SK-N-MC (cell line): ENCODE measurements at regions not wholly inside any gene's neighbourhood (a gene's known extent, or its start where the extent isn't known, plus 50 kb on each side); places are given as distances from the start of the nearest gene placed in this dataset.

ENCODE experiments used
- DNase-seq: peaks from one replicate; pipeline ENCODE4 v3.0.0-alpha.2; 2011; ENCODE audit warnings: low read depth, low spot score
- H3K27ac ChIP-seq: fragments of 200-600 bp; sonication (generic); 2 replicates; pipeline ENCODE4 v1.5.1; 2016; ENCODE audit warnings: mixed run types
- H3K36me3 ChIP-seq: fragments of 200-600 bp; sonication (generic); 2 replicates; pipeline ENCODE4 v1.6.1; 2017; ENCODE audit warnings: antibody characterized with exemption, low read length, mixed read lengths; ENCODE audit not compliant: insufficient read depth
- H3K4me3 ChIP-seq: fragments of 200-600 bp; sonication (generic); 2 replicates; pipeline ENCODE4 v1.5.1; 2016
- H3K9ac ChIP-seq: fragments of 200-600 bp; sonication (generic); 2 replicates; pipeline ENCODE4 v1.8.0; 2017; ENCODE audit warnings: mixed run types, mixed read lengths; ENCODE audit not compliant: insufficient read length
- H3K9me3 ChIP-seq: fragments of 200-600 bp; sonication (generic); 2 replicates; pipeline ENCODE4 v1.6.1; 2017; ENCODE audit warnings: low read depth, mild to moderate bottlenecking, antibody characterized with exemption, low read length, moderate library complexity, mixed read lengths
- EZH2 ChIP-seq: fragments of 200-600 bp; sonication (generic); IDR thresholded peaks from one replicate; pipeline ENCODE4 v1.6.1; 2017; ENCODE audit warnings: antibody characterized with exemption
- FOXP2 ChIP-seq: optimal IDR thresholded peaks from 2 replicates; pipeline ENCODE3; 2011; ENCODE audit warnings: mild to moderate bottlenecking, moderate library complexity; ENCODE audit not compliant: insufficient read depth; ENCODE audit errors: extremely low read length, control extremely low read depth
- POLR2AphosphoS5 ChIP-seq: IDR thresholded peaks from 2 replicates; pipeline ENCODE4 v1.6.1; 2012; ENCODE audit warnings: mild to moderate bottlenecking, low read depth, low read length, borderline replicate concordance

DNA sequence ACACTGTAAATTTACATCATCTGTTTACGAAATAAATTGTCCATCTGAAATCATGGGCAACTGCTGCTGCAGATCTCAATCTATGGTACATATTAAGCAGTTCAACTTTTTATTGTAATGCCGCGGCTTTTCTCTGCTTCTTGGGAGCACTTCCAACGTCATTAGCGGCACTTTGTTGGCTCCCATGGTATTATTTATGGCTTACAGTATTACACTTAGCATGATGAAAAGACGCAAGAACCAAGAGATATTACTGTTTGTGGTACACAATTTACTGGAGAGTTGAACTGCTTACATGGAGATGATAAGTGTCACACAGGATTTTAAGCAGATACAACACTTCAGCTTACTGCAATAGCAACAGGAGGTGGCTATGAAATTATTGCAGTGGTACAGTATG lies 442.1 kb downstream of the PCDH20 start:
- Histone ChIP-seq H3K9ac (no peak overlapping the region), H3K9me3 (no peaks in the 10 kb centered on the region), H3K27ac (no peak overlapping the region), H3K4me3 (no peak overlapping the region), H3K36me3 (no peaks in the 10 kb centered on the region)
- TF ChIP-seq POLR2AphosphoS5: no peak
- TF ChIP-seq FOXP2: no peak
- TF ChIP-seq EZH2: no peak
- DNase-seq: no peak

DNA sequence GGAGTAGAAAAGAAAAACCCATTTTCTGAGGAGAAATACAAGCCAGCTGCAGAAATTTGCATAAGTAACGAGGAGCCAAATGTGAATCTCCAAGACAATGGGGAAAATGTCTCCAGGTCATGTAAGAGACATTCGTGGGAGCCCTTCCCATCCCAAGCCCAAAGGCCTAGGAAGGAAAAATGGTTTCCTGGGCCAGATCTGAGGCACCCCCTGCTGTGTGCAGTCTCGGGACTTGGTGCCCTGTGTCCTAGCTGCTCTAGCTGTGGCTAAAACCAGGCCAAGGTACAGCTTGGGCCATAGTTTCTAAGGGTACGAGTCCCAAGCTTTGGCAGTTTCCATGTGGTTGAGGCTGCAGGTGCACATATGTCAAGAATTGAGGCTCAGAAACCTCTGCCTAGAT lies 444.9 kb downstream of the PCDH20 start:
- no peak overlapping the region for H3K4me3 ChIP-seq
- H3K9ac ChIP-seq: no peak overlapping the region
- no peak for DNase-seq
- H3K27ac ChIP-seq: no peak overlapping the region
- no peaks in the 10 kb centered on the region for H3K36me3 ChIP-seq
- H3K9me3 ChIP-seq: no peaks in the 10 kb centered on the region
- TF ChIP-seq EZH2 (no peak), POLR2AphosphoS5 (no peak), FOXP2 (no peak)

DNA sequence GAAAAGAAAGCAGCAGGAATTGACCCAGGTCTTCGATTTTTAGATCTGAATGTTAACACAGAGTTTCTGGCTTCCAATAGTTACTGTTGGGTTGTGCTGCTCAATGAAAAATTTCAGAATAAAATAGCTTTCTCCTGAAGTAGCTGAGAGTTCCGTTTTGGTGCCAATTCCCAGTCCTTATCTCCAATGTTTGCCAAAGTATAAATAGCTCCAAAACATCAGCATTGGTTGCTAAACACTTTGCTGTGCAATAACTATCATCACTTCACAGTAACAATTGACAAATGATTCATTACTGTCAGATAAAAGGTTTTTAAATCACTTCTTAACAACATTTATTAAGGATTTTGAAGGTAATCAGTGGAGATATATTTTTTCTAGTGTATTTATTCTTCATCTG lies 446.0 kb downstream of the PCDH20 start:
- TF ChIP-seq POLR2AphosphoS5 (no peak), FOXP2 (no peak), EZH2 (no peak)
- H3K27ac ChIP-seq: no peak overlapping the region
- H3K36me3 ChIP-seq: no peaks in the 10 kb centered on the region
- no peak for DNase-seq
- H3K9me3 ChIP-seq: no peaks in the 10 kb centered on the region
- no peak overlapping the region for H3K9ac ChIP-seq
- H3K4me3 ChIP-seq: no peak overlapping the region

GRCh38 chr13:60959427-60959826 lies 456.2 kb downstream of the PCDH20 start:
- Histone ChIP-seq H3K9me3 (no peaks in the 10 kb centered on the region), H3K27ac (no peak overlapping the region), H3K4me3 (no peak overlapping the region), H3K9ac (no peak overlapping the region), H3K36me3 (no peaks in the 10 kb centered on the region)
- DNase-seq: no peak
- TF ChIP-seq FOXP2 (no peak), EZH2 (no peak), POLR2AphosphoS5 (no peak)

GRCh38 chr13:60957816-60958215 lies 457.8 kb downstream of the PCDH20 start:
- Histone ChIP-seq H3K36me3 (no peaks in the 10 kb centered on the region), H3K27ac (no peak overlapping the region), H3K4me3 (no peak overlapping the region), H3K9ac (no peak overlapping the region), H3K9me3 (no peaks in the 10 kb centered on the region)
- TF ChIP-seq EZH2 (no peak), FOXP2 (no peak), POLR2AphosphoS5 (no peak)
- DNase-seq: no peak

DNA sequence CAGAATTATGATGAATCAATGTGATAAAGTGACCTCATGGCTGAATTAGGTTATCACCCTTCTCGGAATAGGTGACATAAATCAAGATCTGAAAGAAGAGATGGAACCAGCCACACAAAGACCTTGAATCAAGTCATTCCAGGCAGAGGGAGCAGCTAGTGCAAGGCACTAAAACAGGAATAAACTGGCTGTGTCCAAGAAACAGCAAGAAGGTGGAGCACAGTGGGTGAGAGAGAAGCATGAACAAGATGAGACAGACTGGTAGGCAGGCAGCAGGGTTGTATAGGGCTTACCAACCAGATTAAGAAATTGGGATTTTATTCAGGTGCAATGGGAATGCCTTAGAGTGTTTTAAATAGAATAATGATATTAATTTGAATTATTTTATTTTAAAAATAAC lies 470.3 kb downstream of the PCDH20 start:
- no peak overlapping the region for H3K27ac ChIP-seq
- TF ChIP-seq EZH2 (no peak), POLR2AphosphoS5 (no peak), FOXP2 (no peak)
- DNase-seq: no peak
- H3K4me3 ChIP-seq: no peak overlapping the region
- no peaks in the 10 kb centered on the region for H3K9me3 ChIP-seq
- no peak overlapping the region for H3K9ac ChIP-seq
- no peaks in the 10 kb centered on the region for H3K36me3 ChIP-seq

GRCh38 chr13:60944863-60945262 lies 470.8 kb downstream of the PCDH20 start:
- TF ChIP-seq EZH2 (no peak), FOXP2 (no peak), POLR2AphosphoS5 (no peak)
- no peaks in the 10 kb centered on the region for H3K9me3 ChIP-seq
- no peak overlapping the region for H3K9ac ChIP-seq
- H3K4me3 ChIP-seq: no peak overlapping the region
- no peaks in the 10 kb centered on the region for H3K36me3 ChIP-seq
- H3K27ac ChIP-seq: no peak overlapping the region
- DNase-seq: no peak

- no peaks in the 10 kb centered on the region for H3K36me3 ChIP-seq
- no peak overlapping the region for H3K4me3 ChIP-seq
- H3K9ac ChIP-seq: no peak overlapping the region
- DNase-seq: no peak
- TF ChIP-seq POLR2AphosphoS5 (no peak), FOXP2 (no peak), EZH2 (no peak)
- H3K9me3 ChIP-seq: no peaks in the 10 kb centered on the region
- no peak overlapping the region for H3K27ac ChIP-seq
Measured at GRCh38 chr13:60944016-60944415, 471.6 kb downstream of the PCDH20 start.

GRCh38 chr13:60936281-60936680 lies 479.4 kb downstream of the PCDH20 start:
- DNase-seq: no peak
- no peaks in the 10 kb centered on the region for H3K9me3 ChIP-seq
- TF ChIP-seq POLR2AphosphoS5: no peak

More at GRCh38 chr13:60936281-60936680, 479.4 kb downstream of the PCDH20 start:
- Histone ChIP-seq H3K36me3 (no peaks in the 10 kb centered on the region), H3K9ac (no peak overlapping the region), H3K27ac (no peak overlapping the region), H3K4me3 (no peak overlapping the region)
